ENCODE measurements at regions not wholly inside any gene's neighbourhood (a gene's known extent, or its start where the extent isn't known, plus 50 kb on each side); places are given as distances from the start of the nearest gene placed in this dataset.

GRCh38 chr2:59490994-59491393 lies 1062.5 kb downstream of the BCL11A start:
- no peak for DNase-seq

DNA sequence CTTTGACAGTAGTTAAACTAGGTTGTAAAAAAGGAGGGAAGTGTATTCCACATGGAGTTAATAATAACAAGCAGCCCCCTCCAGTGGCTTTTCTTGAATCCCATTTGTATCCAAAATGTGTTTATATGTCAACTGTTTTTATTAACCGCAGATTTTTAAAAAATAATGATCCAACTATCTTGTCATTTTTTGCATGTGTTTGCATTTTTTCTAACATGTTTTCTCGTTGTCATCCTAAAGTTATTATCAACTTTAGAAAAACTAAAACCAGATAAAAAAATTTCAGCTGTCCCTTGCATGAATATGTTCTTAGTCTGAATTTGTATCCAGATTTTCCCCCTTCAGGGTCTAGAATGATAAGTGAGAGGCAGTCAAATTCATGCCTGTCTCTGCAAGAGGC lies 1063.3 kb downstream of the BCL11A start:
- DNase-seq = no peak

- DNase-seq = no peak
These were observed 1068.8 kb downstream of the BCL11A start for GRCh38 chr2:59484673-59485072.

DNA sequence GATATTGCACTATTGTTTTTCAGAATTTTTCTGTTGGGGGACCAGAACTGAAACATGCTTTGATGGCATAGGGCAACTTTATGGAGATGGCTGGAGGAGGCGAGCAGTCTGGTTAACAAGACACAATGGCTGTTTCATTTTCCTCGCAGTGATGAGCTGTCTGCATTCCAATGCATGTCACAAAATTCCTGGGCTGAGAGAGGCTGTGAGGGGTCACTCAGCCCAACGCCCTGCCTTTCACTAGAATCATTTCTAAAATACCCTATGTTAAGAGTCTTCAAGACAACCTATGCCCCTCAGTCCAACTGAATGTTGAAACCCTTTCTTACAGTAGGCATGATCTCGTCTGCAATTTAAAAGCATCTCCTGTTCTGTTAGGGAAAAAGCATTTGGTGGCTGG lies 1090.0 kb downstream of the BCL11A start:
- DNase-seq = no peak

GRCh38 chr2:59462422-59463197 lies 1090.8 kb downstream of the BCL11A start:
- no peak for DNase-seq

GRCh38 chr2:59461127-59461526 lies 1092.3 kb downstream of the BCL11A start:
- no peak for DNase-seq

- no peak for DNase-seq
These were observed 1094.7 kb downstream of the BCL11A start for GRCh38 chr2:59458800-59459199.

DNA sequence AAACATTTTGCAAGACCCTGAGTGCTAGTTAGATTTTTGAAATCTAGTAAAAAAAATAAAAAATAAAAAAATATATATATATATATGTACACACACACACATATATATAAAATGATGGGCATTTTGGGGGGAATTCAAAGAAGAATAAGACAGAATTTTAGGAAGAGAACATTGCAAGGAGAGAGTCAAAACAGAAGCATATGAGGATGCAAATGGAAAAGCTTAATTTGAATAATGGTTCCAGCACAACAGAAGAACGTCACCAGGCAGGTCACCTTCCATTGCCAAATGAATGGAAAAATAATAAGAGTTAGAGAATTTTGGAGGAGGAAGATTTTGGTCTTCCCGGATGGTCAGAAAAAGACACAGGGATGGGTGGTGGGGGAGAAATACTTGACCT lies 1097.2 kb downstream of the BCL11A start:
- DNase-seq = no peak

DNA sequence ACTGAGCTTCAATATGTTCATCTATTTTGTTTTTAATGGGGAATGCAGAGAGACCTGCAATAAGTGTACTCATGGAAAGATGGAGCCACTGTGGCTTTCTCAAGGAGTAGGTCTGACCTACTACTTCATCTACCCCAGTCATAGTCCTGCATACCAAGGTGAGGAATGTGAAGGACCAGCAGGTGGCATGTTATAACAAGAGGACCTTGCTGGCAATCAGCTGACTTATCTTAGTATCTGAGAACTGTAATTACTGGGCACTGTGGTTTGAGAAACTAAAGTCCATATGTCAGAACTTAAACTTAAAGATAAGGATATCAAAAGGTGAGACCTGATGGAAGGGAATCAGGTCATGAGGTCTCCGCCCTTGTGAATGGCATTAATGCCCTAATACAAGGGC lies 1104.2 kb downstream of the BCL11A start:
- no peak for DNase-seq

DNA sequence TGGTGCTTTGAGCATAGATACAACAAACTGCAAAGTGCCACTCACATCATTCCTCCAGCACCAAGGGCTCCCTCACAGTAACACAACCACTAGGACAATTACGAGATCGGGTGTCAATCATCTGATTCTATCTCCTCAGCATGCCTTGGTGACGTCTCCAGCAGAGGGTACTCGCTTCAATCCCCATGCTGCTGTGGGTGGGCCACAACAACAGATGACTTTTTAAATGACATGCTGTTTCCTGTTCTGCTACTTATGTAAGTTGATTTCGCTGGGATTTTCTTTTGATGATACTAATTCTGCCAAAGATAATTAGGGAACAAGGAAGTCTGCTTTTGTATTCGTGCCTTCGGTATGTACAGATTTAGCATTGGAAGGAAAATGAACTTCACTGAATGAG lies 1113.0 kb downstream of the BCL11A start:
- DNase-seq = no peak

DNA sequence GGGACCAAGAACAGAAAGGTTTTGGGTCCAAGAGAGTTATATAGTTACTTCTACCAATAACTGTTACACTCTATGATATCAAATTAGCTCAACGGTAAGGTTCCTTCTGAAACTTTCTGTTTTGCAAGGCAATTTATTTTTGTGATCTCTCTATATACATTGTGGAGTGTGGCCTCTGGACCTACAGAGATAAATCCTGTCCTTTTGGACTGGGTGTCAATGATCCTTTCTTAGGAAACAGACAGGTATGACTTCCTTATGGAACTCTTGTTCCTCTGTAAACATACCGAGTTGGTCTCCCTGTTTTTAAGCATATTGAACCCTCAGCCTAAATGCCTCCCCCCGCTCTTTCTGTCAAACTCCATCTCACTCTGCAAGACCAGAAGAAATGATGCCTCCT lies 1117.8 kb downstream of the BCL11A start:
- DNase-seq = no peak

DNA sequence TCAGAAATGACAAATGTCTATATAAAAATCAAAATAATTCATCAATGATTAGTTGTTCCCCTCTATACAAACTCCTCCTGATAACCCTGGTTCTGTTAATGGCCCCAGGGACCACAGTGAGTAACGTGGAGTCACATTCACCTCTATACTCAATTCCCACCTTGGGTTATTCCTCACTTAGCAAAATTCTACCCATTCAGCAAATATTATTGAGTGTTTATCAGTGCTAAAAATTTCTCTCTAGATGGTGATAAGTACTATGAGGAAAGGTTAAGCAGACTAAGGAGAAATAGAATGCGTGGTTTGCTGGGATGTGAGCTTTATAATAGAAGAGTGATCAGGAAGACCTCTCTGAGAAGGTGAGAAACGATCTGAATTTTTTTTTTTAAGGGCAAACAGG lies 1124.5 kb downstream of the BCL11A start:
- DNase-seq = no peak

DNA sequence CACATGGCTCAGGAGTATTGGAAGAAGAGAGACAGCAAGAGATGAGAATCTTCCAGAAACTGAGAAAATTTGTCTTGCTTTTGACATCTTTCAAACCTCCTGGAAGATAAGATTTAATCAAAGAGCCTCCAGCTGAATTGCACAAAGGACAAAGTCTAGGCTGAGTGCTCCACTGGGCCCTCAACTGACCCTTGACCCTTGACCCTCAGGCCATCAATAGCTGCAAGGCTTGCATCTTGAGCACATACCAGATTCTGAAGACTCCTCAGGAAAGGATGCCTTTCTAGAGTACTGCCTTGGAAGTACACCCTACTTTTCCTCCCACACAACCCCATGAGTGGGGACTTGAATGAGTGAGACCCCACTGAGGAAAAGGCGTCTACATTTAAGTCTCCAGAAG lies 1125.5 kb downstream of the BCL11A start:
- no peak for DNase-seq

GRCh38 chr2:59425247-59425646 lies 1128.2 kb downstream of the BCL11A start:
- DNase-seq = no peak

- no peak for DNase-seq
These were observed 1139.5 kb downstream of the BCL11A start for GRCh38 chr2:59413751-59414570.

DNA sequence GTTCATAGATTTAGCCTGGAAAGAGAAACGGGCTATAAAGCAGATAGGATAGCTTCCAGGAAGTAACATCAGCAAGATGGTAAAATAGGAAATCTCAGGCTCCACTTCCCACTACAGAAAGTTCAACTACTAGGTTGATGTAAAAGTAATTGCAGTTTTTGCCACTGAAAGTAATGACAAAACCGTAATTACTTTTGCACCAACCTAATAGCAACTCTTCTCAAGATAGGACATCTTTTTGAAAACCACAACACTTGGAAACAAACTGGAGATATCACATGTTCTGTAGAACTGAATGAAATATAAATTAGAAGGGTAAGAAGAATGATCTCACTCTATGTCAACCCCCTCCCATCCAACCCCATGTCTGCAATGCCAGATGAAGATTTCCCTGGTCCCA lies 1154.3 kb downstream of the BCL11A start:
- DNase-seq = no peak

DNA sequence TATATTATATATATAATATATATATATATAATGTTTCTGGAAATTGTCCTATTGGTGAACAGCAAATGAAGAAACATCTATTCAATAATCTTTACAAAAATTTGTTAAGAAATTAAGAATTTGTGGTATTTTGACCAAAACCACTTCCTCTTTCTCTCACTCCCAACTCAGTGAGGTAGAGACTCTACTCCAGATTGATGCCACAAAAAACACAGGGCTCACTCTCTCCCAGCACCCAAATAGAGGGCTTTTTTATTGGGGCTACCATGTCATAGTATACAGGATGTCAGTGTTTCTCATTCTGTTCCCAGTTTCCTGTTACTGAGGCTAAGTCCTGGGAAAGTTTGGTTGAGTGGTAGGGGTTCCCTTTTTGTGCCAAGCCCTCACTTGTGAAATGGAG lies 1155.4 kb downstream of the BCL11A start:
- DNase-seq = no peak

DNA sequence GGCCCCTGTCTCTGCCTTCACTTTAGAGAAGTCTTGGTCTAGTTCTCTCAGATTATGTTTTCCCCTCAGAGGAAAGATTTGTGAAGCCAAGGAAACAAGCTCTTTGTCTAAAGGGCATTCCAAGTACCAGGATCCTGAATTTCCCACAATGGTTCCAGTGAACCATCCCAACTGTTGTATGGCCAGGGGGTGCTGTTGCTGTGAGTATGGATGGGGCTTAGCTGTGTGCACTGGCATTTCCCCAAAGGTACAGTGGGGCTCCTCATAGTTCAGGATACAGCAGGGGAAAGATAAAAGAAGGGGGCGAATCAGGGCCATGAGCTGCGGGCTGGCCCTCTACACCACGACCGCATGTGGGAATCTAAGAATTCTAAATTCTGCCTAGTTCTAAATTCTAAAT lies 1154.0 kb upstream of the FANCL start:
- DNase-seq = no peak

GRCh38 chr2:59391896-59392295 lies 1150.8 kb upstream of the FANCL start:
- no peak for DNase-seq

- no peak for DNase-seq
These were observed 1149.5 kb upstream of the FANCL start for GRCh38 chr2:59390581-59390980.

DNA sequence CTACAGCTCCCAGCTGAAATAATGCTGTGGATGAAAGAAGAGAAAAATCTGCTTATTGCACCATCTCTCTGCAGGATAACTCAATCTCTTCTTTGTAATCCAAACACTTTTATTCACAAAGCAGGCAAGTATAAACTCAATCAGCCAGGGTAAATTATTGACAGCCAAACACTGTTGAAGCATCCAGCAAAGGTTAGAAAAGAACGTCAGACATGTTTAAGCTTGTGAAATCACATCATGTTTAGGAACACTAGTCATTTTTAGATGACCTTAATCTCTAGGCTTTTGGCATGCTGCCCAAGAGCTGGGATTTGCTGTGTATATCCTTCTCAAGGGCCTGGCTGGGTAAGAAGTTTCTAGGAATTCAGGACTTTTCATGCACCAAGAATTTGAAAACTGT lies 1148.1 kb upstream of the FANCL start:
- no peak for DNase-seq

DNA sequence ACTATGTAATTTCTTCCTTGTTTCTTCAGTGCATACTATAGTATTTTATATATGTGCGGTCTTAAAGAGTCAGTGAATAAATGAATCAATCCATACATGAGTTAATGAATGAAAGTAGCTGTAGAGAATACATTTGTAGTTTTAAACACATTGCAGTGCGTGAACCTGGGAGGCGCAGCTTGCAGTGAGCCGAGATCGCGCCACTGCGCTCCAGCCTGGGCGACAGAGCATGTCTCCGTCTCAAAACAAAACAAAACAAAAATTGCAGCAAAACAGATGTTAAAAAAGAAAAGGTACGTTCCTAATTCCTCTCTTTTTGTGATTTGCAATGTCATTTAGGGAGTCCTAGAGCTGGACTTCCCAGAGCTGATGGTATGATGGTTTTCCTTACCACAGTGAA lies 1144.8 kb upstream of the FANCL start:
- DNase-seq = no peak

DNA sequence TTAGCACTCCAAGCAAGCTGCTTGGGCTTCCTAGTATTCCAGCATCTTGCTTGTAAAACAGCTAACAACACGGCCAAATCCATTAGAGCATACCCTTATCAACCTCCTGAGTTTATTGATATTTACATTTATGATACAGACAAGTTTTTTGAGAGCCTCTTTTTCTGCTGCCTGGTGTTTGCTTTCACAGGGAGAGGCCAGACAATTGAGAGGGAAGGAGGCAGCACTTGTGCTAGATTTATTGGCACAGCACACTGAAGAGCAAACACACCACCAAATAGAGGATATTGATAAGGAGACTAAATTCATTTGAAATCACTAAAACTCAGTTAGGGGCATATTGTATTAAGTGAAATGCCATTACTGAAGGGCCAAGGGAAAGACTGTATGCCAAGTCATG lies 1142.3 kb upstream of the FANCL start:
- no peak for DNase-seq

DNA sequence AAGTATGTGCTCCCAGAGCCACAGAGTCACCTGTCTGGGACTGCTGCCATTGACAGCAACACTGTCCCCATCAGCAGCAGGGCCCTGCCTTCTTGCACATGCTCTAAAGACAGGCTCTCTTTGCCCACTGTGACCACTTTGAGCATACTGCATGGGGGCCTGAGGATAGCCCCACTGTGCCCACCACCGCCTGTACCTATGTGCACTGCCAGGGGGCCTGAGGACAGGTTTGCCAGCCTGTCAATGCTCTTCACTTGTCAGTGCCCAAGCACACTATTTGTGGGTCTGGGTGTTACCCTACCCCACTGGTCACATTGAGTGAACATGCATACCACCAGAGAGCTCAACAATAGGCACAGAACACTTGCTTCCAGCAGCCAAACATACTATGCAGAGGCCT lies 1137.0 kb upstream of the FANCL start:
- no peak for DNase-seq

GRCh38 chr2:59366288-59366687 lies 1125.2 kb upstream of the FANCL start:
- no peak for DNase-seq

All from amniotic stem cell (primary cell).